Adrenal gland (tissue), 9 donors: ENCODE measurements at regions not wholly inside any gene's neighbourhood (a gene's known extent, or its start where the extent isn't known, plus 50 kb on each side); places are given as distances from the start of the nearest gene placed in this dataset.

Experiments used
- DNase-seq, 7 donors: peaks; one replicate each; pipeline ENCODE4 v3.0.0-alpha.2; 2019 to 2020
- H3K27ac ChIP-seq, 5 donors: fragments of 200-600 bp; sonication (generic) in 4 of 5; 1 replicate in 3 of 5; 2 replicates in 2 of 5; pipeline versions ENCODE4 v1.5.1 to v1.8.0; 2016 to 2020; ENCODE audit warnings: mild to moderate bottlenecking in 1 of 5
- H3K27me3 ChIP-seq: fragments of 200-600 bp; 2 replicates; pipeline ENCODE4 v1.8.0; 2021
- H3K36me3 ChIP-seq, 2 donors: fragments of 200-600 bp; replicated peaks in 1 of 2; 1 replicate in 1 of 2; 2 replicates in 1 of 2; pipeline versions ENCODE4 v1.5.1 to v1.8.0; 2018 to 2022
- H3K4me1 ChIP-seq, 2 donors: fragments of 200-600 bp; replicated peaks in 1 of 2; 1 replicate in 1 of 2; 2 replicates in 1 of 2; pipeline versions ENCODE4 v1.5.1 to v1.8.0; 2018 to 2021
- H3K4me3 ChIP-seq, 4 donors: fragments of 200-600 bp; sonication (generic) in 3 of 4; one replicate each; pipeline ENCODE4 v1.5.1; 2016 to 2018
- H3K9me3 ChIP-seq, 3 donors: fragments of 200-600 bp; sonication (generic) in 1 of 3; replicated peaks in 1 of 3; 1 replicate in 2 of 3; 2 replicates in 1 of 3; pipeline versions ENCODE4 v1.5.1 to v1.8.0; 2016 to 2021
- CTCF ChIP-seq, 6 experiments: fragments of 450-650 bp in 4 of 6; fragments of 200-600 bp in 2 of 6; sonication (generic) in 1 of 6; IDR thresholded peaks; 1 replicate in 5 of 6; 2 replicates in 1 of 6; pipeline versions ENCODE4 v1.5.1 to v1.8.0; 2016 to 2021; ENCODE audit warnings: antibody characterized with exemption in 6 of 6, mild to moderate bottlenecking in 2 of 6, moderate library complexity in 1 of 6
- POLR2A ChIP-seq, 2 donors: fragments of 450-650 bp; IDR thresholded peaks; one replicate each; pipeline ENCODE4 v1.6.1; 2017; ENCODE audit warnings: antibody characterized with exemption in 2 of 2, mild to moderate bottlenecking in 2 of 2, moderate library complexity in 1 of 2
- WGBS, 4 donors: extraction: QIAGEN DNeasy Blood & Tissue Kit in 2 of 4; methylation state at CpG; one replicate each; pipeline versions ENCODE4 v1.1.5 to v1.1.7; 2013 to 2017; 5-methylcytosine and 5-hydroxymethylcytosine counted together
- intact Hi-C, 2 donors: fragments of 100-400 bp; cut with DNase I; formaldehyde crosslinking; loops; one replicate each; pipeline versions ENCODE4 v1.14.1 to v1.15.0; 2022 to 2023
- donor health status: healthy with polysubstance abuse.
- donor health status: Bipolar disorder and iron deficiency.
- donor health status: DM: yes; HTN: yes; CAD: no.
- donor health status: DM: no; HTN: no; CAD: no.
- donor health status: DM: no; HTN: no; CAD: no.

- Histone ChIP-seq H3K36me3 (no peaks in the 10 kb centered on the region), H3K9me3 (no peaks in the 10 kb centered on the region), H3K4me3 (no peak overlapping the region), H3K4me1 (no peaks in the 10 kb centered on the region), H3K27me3 (no peaks in the 10 kb centered on the region), H3K27ac (no peak overlapping the region)
- 29 to 56% (median 46%) methylated on average over 1 of the region's 1 CpG for whole genome bisulfite sequencing, 4 donors
- no peak for DNase-seq
- intact Hi-C loops, result no loop called here
- TF ChIP-seq POLR2A (IDR thresholded peaks at IDR 0.05) (no peak), CTCF (IDR thresholded peaks at IDR 0.05) (no peak)
These were observed 765.4 kb upstream of the PCDH10 start for GRCh38 chr4:132383571-132384199.

- WGBS, 4 donors, result 65 to 78% (median 71%) methylated on average over 2 of the region's 2 CpGs
- TF ChIP-seq POLR2A (IDR thresholded peaks at IDR 0.05) (no peak), CTCF (IDR thresholded peaks at IDR 0.05) (no peak)
These were observed 764.4 kb upstream of the PCDH10 start for GRCh38 chr4:132384709-132385108.

GRCh38 chr4:132386130-132386529 is 763.0 kb upstream of the PCDH10 start:
- no peak for DNase-seq
- Histone ChIP-seq H3K27ac (no peak overlapping the region), H3K27me3 (no peaks in the 10 kb centered on the region), H3K4me1 (no peaks in the 10 kb centered on the region), H3K9me3 (no peaks in the 10 kb centered on the region), H3K36me3 (no peaks in the 10 kb centered on the region), H3K4me3 (no peak overlapping the region)
- TF ChIP-seq CTCF (IDR thresholded peaks at IDR 0.05), result no peak
- no peak for TF ChIP-seq POLR2A (IDR thresholded peaks at IDR 0.05)
- intact Hi-C loops, result no loop called here
- WGBS, 4 donors, result 92 to 100% (median 93%) methylated on average over 3 of the region's 3 CpGs

More at GRCh38 chr4:132384709-132385108, 764.4 kb upstream of the PCDH10 start:
- H3K9me3 ChIP-seq, result no peaks in the 10 kb centered on the region
- H3K27me3 ChIP-seq, result no peaks in the 10 kb centered on the region
- H3K4me1 ChIP-seq, result no peaks in the 10 kb centered on the region
- H3K27ac ChIP-seq, result no peak overlapping the region
- intact Hi-C loops, result no loop called here
- H3K36me3 ChIP-seq, result no peaks in the 10 kb centered on the region
- no peak overlapping the region for H3K4me3 ChIP-seq
- DNase-seq, result no peak

- Histone ChIP-seq H3K4me1 (no peaks in the 10 kb centered on the region), H3K27me3 (no peaks in the 10 kb centered on the region), H3K4me3 (no peak overlapping the region), H3K27ac (no peak overlapping the region), H3K36me3 (no peaks in the 10 kb centered on the region), H3K9me3 (no peaks in the 10 kb centered on the region)
- DNase-seq, result no peak
- 58 to 80% (median 73%) methylated on average over 1 of the region's 1 CpG for WGBS, 4 donors
- TF ChIP-seq CTCF (IDR thresholded peaks at IDR 0.05) (no peak), POLR2A (IDR thresholded peaks at IDR 0.05) (no peak)
- intact Hi-C loops, result no loop called here
These were observed 762.0 kb upstream of the PCDH10 start for GRCh38 chr4:132387060-132387459.
